GM12891 (cell line): ENCODE measurements at regions not wholly inside any gene's neighbourhood (a gene's known extent, or its start where the extent isn't known, plus 50 kb on each side); places are given as distances from the start of the nearest gene placed in this dataset.

Experiments used
- DNase-seq: peaks from one replicate; pipeline ENCODE4 v3.0.0; 2011; ENCODE audit warnings: low spot score; ENCODE audit not compliant: insufficient read length
- FAIRE-seq: peaks from 2 replicates; lab custom pipeline; 2011; peaks lifted over from hg19 to GRCh38; lab: Jason Lieb, UNC
- PAX5 ChIP-seq: IDR thresholded peaks from 2 replicates; pipeline ENCODE4 v1.6.1; 2011; ENCODE audit warnings: low read length, moderate library complexity, mild to moderate bottlenecking; ENCODE audit not compliant: insufficient read depth, severe bottlenecking
- POLR2A ChIP-seq: IDR thresholded peaks from 2 replicates; pipeline ENCODE4 v1.6.1; 2011; ENCODE audit warnings: low read depth, low read length, control low read depth
- POLR2AphosphoS5 ChIP-seq: IDR thresholded peaks from 2 replicates; pipeline ENCODE4 v1.6.1; 2011; ENCODE audit warnings: low read depth, low read length, control low read depth
- POU2F2 ChIP-seq: IDR thresholded peaks from 2 replicates; pipeline ENCODE4 v1.6.1; 2011; ENCODE audit warnings: low read depth, mild to moderate bottlenecking, control low read depth, low read length, moderate library complexity
- SPI1 ChIP-seq: IDR thresholded peaks from 2 replicates; pipeline ENCODE4 v1.6.1; 2011; ENCODE audit warnings: low read depth, low read length, control low read depth
- TAF1 ChIP-seq: IDR thresholded peaks from 2 replicates; pipeline ENCODE4 v1.6.1; 2011; ENCODE audit warnings: low read depth, low read length, control low read depth

- DNase-seq (no peak), FAIRE-seq (peak; percentile 35)
- TF ChIP-seq SPI1 (no peak), PAX5 (no peak), POU2F2 (no peak)
Observed at GRCh38 chr1:101102426-101103156, 77.0 kb upstream of the DPH5 start.

- FAIRE-seq (no peak), DNase-seq (no peak)
- TF ChIP-seq PAX5 (no peak), TAF1 (no peak), POLR2A (no peak), POU2F2 (no peak), SPI1 (no peak), POLR2AphosphoS5 (no peak)
Observed at GRCh38 chr1:101101360-101101759, 75.8 kb upstream of the DPH5 start.

- DNase-seq: no peak
- peak; percentile 9 for FAIRE-seq
- TF ChIP-seq POLR2A: no peak
- TF ChIP-seq PAX5: peak; percentile 64
Observed at GRCh38 chr1:101100674-101101073, 75.1 kb upstream of the DPH5 start.

- no peak for FAIRE-seq
- TF ChIP-seq POU2F2 (no peak), POLR2A (no peak), TAF1 (no peak), PAX5 (no peak), SPI1 (no peak), POLR2AphosphoS5 (no peak)
Observed at GRCh38 chr1:101098907-101099306, 73.3 kb upstream of the DPH5 start.

GRCh38 chr1:101098327-101098726 is 72.7 kb upstream of the DPH5 start:
- FAIRE-seq (no peak), DNase-seq (no peak)
- TF ChIP-seq PAX5 (no peak), TAF1 (no peak), SPI1 (no peak), POLR2AphosphoS5 (no peak), POU2F2 (no peak), POLR2A (no peak)

More at GRCh38 chr1:101098907-101099306, 73.3 kb upstream of the DPH5 start:
- DNase-seq: no peak

- DNase-seq (no peak), FAIRE-seq (no peak)
- no peak for TF ChIP-seq POLR2A
- TF ChIP-seq SPI1: no peak
- TF ChIP-seq POU2F2: no peak
- TF ChIP-seq PAX5: no peak
- TF ChIP-seq TAF1: no peak
- TF ChIP-seq POLR2AphosphoS5: no peak
Observed at GRCh38 chr1:101089613-101090338, 64.2 kb upstream of the DPH5 start.

GRCh38 chr1:101088431-101088830 is 62.8 kb upstream of the DPH5 start:
- TF ChIP-seq POU2F2 (no peak), POLR2A (no peak), PAX5 (no peak), TAF1 (no peak), SPI1 (no peak), POLR2AphosphoS5 (no peak)
- DNase-seq (no peak), FAIRE-seq (no peak)

- DNase-seq (no peak), FAIRE-seq (no peak)
- TF ChIP-seq TAF1 (no peak), SPI1 (no peak), POU2F2 (no peak), POLR2A (no peak), POLR2AphosphoS5 (no peak), PAX5 (no peak)
Observed at GRCh38 chr1:101086783-101087182, 61.2 kb upstream of the DPH5 start.

- peak; percentile 60 for FAIRE-seq
- DNase-seq: no peak
- TF ChIP-seq SPI1 (peak; percentile 43), POLR2A (no peak)
Observed at GRCh38 chr1:101081496-101082488, 56.2 kb upstream of the DPH5 start.

- DNase-seq (no peak), FAIRE-seq (no peak)
- no peak for TF ChIP-seq POLR2AphosphoS5
- no peak for TF ChIP-seq SPI1
- no peak for TF ChIP-seq POU2F2
- TF ChIP-seq POLR2A: no peak
- no peak for TF ChIP-seq TAF1
- no peak for TF ChIP-seq PAX5
Observed at GRCh38 chr1:101080859-101081258, 55.3 kb upstream of the DPH5 start.
